ENCODE measurements at regions not wholly inside any gene's neighbourhood (a gene's known extent, or its start where the extent isn't known, plus 50 kb on each side); places are given as distances from the start of the nearest gene placed in this dataset.

DNA sequence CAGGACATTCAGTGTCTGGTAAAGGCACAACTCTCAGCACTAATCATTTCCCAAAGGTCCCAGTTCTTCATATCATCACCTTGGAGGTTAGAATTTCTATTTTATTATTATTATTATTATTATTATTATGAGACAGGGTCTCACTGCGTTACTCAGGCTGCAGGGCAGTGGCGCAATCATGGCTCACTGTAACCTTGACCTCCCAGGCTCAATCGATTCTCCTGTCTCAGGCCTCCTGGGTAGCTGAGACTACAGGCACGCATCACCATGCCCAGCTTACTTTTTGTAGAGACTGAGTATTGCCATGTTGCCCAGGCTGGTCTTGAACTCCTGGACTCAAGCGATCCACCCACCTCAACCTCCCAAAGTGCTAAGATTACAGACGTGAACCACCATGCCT lies 91.8 kb upstream of the DOCK1 start:
- TF ChIP-seq CTCF (IDR thresholded peaks at IDR 0.05): no peak
- TF ChIP-seq POLR2A (IDR thresholded peaks at IDR 0.05): no peak
